ENCODE measurements at regions not wholly inside any gene's neighbourhood (a gene's known extent, or its start where the extent isn't known, plus 50 kb on each side); places are given as distances from the start of the nearest gene placed in this dataset.

DNA sequence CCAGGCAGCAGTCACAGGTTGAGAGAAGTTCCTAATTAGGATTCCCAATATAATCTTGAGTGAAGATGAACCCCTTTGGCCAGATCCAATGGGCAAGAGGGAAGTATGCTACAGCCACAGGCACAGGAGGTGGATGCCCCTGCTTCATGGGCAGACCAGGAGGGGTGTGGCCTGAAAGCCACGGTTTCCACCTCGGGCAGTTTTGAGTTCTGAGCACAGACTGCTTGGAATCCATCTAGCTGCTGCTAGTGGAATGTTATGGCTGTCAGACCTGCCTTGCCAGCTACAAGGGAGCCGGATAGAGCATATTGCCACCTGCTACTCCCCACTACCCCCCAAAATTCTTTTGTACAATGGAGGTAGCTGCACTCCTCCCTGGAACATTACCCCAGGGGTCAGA is 672.9 kb downstream of the HACE1 start:
- Histone ChIP-seq H3K4me3 (ENCODE audit: low read length) (no peak overlapping the region), H3K27me3 (ENCODE audit: control insufficient read depth, insufficient read depth, low read length) (no peaks in the 10 kb centered on the region), H3K4me1 (ENCODE audit: control insufficient read depth, insufficient read depth, low read length) (no peaks in the 10 kb centered on the region; the same call in 1 of the 2 replicates), H3K36me3 (ENCODE audit: control insufficient read depth, insufficient read depth, low read length) (no peaks in the 10 kb centered on the region), H3K27ac (ENCODE audit: low read length) (no peak overlapping the region), H3K9me3 (ENCODE audit: control insufficient read depth, insufficient read depth, low read length) (no peaks in the 10 kb centered on the region)
- DNase-seq (ENCODE audit: low read depth, low spot score): no peak
- WGBS (ENCODE audit: insufficient coverage, insufficient read length): no CpG with 5 or more reads among the region's 3 CpGs

DNA sequence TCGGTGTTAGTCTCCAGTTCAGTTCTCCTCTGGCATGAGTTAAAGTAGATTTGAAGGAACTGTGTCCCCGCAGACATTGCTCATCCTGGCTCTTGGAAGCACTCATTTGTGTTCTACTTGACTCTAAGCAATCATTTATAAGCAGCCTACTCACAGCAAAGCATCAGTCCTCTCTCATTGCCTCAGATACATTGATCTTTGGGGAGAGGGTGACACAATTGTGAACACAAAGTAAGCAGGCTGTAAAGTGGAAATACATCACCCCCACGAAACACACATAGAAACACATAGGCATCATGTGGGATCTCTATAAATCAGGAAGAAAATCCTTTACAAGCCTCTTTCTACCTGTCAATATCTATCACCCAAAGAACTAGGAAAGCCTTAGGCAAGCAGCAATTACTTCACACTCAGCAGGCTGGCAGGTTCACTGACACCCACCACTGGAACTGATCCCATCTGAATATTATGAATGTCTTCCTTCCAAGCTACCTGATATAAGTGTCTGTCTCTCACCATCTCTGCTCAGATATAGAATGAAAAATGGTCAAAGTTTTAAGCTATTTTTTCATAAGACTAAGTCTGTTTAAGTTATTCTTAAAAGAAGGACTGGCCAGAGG is 675.8 kb downstream of the HACE1 start:
- Histone ChIP-seq H3K36me3 (ENCODE audit: control insufficient read depth, insufficient read depth, low read length) (no peaks in the 10 kb centered on the region), H3K27me3 (ENCODE audit: control insufficient read depth, insufficient read depth, low read length) (no peaks in the 10 kb centered on the region), H3K4me1 (ENCODE audit: control insufficient read depth, insufficient read depth, low read length) (no peaks in the 10 kb centered on the region; the same call in 1 of the 2 replicates), H3K4me3 (ENCODE audit: low read length) (no peak overlapping the region), H3K27ac (ENCODE audit: low read length) (no peak overlapping the region), H3K9me3 (ENCODE audit: control insufficient read depth, insufficient read depth, low read length) (no peaks in the 10 kb centered on the region)
- no peak for DNase-seq (ENCODE audit: low read depth, low spot score)
- no CpG with 5 or more reads among the region's 3 CpGs for WGBS (ENCODE audit: insufficient coverage, insufficient read length)

DNA sequence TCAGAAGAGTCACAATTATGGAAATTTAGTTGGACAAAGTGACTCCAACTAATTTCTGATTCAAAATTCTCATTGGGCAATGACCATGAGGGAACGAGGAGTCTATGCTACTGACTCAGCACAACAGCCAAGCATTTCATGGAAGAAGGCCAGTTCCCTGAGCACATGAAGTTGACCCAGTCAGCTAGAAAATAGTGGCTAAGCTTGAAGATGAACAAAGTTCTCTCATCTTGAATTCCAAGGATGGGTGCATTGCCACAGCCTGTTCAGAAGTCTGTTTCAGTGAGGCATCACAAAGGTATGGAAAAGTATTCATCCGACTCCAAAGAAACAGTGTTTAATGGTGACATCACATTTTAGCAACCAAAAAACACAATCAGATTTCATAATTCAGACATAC is 676.9 kb downstream of the HACE1 start:
- no CpG with 5 or more reads among the region's 2 CpGs for WGBS (ENCODE audit: insufficient coverage, insufficient read length)
- no peak overlapping the region for H3K4me3 ChIP-seq (ENCODE audit: low read length)
- no peak overlapping the region for H3K27ac ChIP-seq (ENCODE audit: low read length)
- DNase-seq (ENCODE audit: low read depth, low spot score): no peak
- no peaks in the 10 kb centered on the region; the same call in 1 of the 2 replicates for H3K4me1 ChIP-seq (ENCODE audit: control insufficient read depth, insufficient read depth, low read length)
- no peaks in the 10 kb centered on the region for H3K27me3 ChIP-seq (ENCODE audit: control insufficient read depth, insufficient read depth, low read length)
- H3K36me3 ChIP-seq (ENCODE audit: control insufficient read depth, insufficient read depth, low read length): no peaks in the 10 kb centered on the region
- H3K9me3 ChIP-seq (ENCODE audit: control insufficient read depth, insufficient read depth, low read length): no peaks in the 10 kb centered on the region

DNA sequence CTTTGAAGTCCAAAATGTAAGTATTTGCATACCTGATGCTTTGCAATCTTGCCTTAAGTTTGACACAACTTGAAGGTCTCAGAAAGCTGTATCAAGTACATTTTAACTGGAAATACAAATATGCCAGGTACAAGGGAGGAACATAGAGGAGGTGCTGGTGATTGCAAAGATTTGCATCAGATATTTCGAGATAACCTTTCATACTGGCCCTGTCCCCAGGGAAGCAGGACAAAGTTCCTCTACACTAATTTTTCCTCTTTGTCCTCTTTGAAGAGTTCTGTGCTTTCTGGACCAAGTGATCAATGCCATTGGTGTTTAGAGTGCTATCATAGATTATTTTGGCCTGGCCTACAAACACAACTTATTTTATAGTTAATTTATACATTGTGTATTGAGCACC is 686.1 kb downstream of the HACE1 start:
- no peaks in the 10 kb centered on the region for H3K36me3 ChIP-seq (ENCODE audit: control insufficient read depth, insufficient read depth, low read length)
- no peaks in the 10 kb centered on the region for H3K27me3 ChIP-seq (ENCODE audit: control insufficient read depth, insufficient read depth, low read length)
- H3K9me3 ChIP-seq (ENCODE audit: control insufficient read depth, insufficient read depth, low read length): no peaks in the 10 kb centered on the region
- DNase-seq (ENCODE audit: low read depth, low spot score): no peak
- H3K4me1 ChIP-seq (ENCODE audit: control insufficient read depth, insufficient read depth, low read length): no peaks in the 10 kb centered on the region
- H3K27ac ChIP-seq (ENCODE audit: low read length): no peak overlapping the region
- no CpG with 5 or more reads among the region's 1 CpG for WGBS (ENCODE audit: insufficient coverage, insufficient read length)
- no peak overlapping the region for H3K4me3 ChIP-seq (ENCODE audit: low read length)

DNA sequence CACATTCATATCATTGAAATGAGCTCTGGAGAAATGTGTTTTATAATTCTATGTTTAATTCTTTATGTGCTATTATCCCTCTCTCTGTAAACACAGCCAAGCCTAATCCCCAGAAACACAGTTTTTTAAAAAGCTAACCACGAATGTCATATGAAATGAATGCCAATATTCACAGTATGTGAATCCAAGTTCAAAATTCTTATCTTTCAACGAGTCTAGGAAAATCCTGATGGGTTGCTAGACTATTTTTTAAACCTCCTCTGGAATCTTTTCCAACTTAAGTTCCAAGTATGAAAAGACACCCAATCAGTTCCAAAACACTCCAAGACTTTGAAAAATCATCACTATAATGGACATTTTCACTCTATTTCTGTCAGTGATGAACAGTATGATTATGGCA is 689.3 kb downstream of the HACE1 start:
- Histone ChIP-seq H3K9me3 (ENCODE audit: control insufficient read depth, insufficient read depth, low read length) (no peaks in the 10 kb centered on the region), H3K27ac (ENCODE audit: low read length) (no peak overlapping the region), H3K4me1 (ENCODE audit: control insufficient read depth, insufficient read depth, low read length) (no peaks in the 10 kb centered on the region), H3K4me3 (ENCODE audit: low read length) (no peak overlapping the region), H3K36me3 (ENCODE audit: control insufficient read depth, insufficient read depth, low read length) (no peaks in the 10 kb centered on the region), H3K27me3 (ENCODE audit: control insufficient read depth, insufficient read depth, low read length) (no peaks in the 10 kb centered on the region)
- WGBS (ENCODE audit: insufficient coverage, insufficient read length): no CpG with 5 or more reads among the region's 2 CpGs
- no peak for DNase-seq (ENCODE audit: low read depth, low spot score)

DNA sequence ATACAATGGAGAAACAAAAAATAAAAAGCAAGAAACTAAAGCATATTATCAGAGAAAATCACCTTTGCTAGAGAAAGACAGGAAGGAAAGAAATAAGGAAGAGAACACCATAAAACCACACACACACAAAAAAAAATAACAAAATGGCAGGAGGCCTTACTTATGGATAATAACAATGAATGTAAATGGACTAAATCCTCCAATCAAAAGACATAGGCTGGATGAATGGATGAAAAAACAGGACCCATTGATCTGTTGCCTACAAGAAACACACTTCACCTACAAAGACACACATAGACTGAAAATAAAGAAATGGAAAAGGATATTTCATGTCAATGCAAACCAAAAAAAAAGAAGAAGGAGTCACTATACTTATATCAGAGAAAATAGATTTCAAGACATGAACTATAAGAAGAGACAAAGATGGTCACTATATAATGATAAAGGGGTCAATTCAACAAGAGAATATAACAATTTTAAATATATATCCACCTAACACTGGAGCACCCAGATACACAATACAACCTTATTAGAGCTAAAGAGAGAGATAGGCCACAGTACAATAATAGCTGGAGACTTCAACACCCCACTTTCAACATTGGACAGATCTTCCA is 693.6 kb downstream of the HACE1 start:
- Histone ChIP-seq H3K9me3 (ENCODE audit: control insufficient read depth, insufficient read depth, low read length) (no peaks in the 10 kb centered on the region), H3K36me3 (ENCODE audit: control insufficient read depth, insufficient read depth, low read length) (no peaks in the 10 kb centered on the region), H3K4me3 (ENCODE audit: low read length) (no peak overlapping the region), H3K27ac (ENCODE audit: low read length) (no peak overlapping the region), H3K4me1 (ENCODE audit: control insufficient read depth, insufficient read depth, low read length) (no peaks in the 10 kb centered on the region), H3K27me3 (ENCODE audit: control insufficient read depth, insufficient read depth, low read length) (no peaks in the 10 kb centered on the region)
- no peak for DNase-seq (ENCODE audit: low read depth, low spot score)

DNA sequence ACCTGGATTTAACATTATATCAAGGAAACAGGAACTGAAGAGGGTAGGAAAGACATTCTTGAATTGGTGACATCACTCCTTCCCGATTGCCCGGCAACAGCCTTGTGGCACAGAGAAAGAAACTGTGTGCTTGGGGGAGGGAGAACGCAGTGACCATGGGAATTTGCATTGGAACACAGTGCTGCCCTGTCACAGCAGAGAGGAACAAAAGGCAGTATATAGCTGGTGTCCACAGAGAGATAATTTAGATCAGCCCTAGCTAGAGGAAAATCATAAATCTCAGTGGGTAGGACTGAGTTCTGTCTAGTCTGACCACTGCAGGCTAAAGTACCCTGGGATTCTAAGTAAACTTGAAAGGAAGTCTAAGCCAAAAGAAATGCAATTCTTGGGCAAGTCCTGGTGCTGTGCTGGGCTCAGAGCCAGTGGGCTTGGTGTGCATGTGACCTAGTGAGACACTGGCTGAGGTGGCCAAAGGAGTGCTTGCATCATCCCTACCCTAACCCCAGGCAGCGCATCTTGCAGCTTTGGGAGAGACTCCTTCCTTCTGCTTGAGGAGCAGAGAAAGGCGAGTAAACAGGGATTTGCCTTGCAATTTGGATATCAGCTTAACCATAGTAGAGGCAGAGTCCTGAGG is 697.6 kb downstream of the HACE1 start:
- no CpG with 5 or more reads among the region's 5 CpGs for WGBS (ENCODE audit: insufficient coverage, insufficient read length)
- Histone ChIP-seq H3K4me1 (ENCODE audit: control insufficient read depth, insufficient read depth, low read length) (no peaks in the 10 kb centered on the region), H3K27ac (ENCODE audit: low read length) (no peak overlapping the region), H3K36me3 (ENCODE audit: control insufficient read depth, insufficient read depth, low read length) (no peaks in the 10 kb centered on the region), H3K9me3 (ENCODE audit: control insufficient read depth, insufficient read depth, low read length) (no peaks in the 10 kb centered on the region), H3K4me3 (ENCODE audit: low read length) (no peak overlapping the region), H3K27me3 (ENCODE audit: control insufficient read depth, insufficient read depth, low read length) (no peaks in the 10 kb centered on the region)
- DNase-seq (ENCODE audit: low read depth, low spot score): no peak

DNA sequence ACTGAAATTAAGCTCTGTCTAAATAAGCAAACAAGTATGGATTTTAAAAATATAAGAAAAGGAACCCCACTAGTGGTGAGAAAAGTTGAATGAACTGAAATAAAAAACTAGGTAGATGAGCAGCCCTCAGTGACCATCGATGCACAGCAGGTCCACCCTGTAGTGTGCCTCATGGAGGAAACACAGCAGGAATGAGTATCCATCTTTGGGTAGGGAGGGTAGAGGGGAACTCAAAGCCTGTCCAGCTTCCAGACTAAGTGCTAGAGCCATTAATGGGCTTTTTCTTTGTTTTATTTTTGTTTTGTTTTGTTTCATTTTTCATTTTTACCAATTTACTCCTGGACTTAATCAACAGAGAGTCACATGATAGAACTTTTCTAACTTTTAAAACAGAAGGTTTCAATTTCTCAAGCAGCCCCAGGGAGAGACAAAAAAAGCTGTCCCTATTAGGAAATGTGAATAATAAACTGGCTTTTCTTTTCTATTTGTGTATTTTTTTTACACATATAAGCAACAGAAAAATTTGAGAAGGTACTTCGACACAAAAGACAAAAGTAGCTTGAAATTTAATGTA is 700.6 kb downstream of the HACE1 start:
- H3K27ac ChIP-seq (ENCODE audit: low read length): no peak overlapping the region
- H3K36me3 ChIP-seq (ENCODE audit: control insufficient read depth, insufficient read depth, low read length): no peaks in the 10 kb centered on the region
- H3K9me3 ChIP-seq (ENCODE audit: control insufficient read depth, insufficient read depth, low read length): no peaks in the 10 kb centered on the region
- no peaks in the 10 kb centered on the region for H3K27me3 ChIP-seq (ENCODE audit: control insufficient read depth, insufficient read depth, low read length)
- no peak overlapping the region for H3K4me3 ChIP-seq (ENCODE audit: low read length)
- DNase-seq (ENCODE audit: low read depth, low spot score): no peak
- WGBS (ENCODE audit: insufficient coverage, insufficient read length): no CpG with 5 or more reads among the region's 2 CpGs
- H3K4me1 ChIP-seq (ENCODE audit: control insufficient read depth, insufficient read depth, low read length): no peaks in the 10 kb centered on the region

DNA sequence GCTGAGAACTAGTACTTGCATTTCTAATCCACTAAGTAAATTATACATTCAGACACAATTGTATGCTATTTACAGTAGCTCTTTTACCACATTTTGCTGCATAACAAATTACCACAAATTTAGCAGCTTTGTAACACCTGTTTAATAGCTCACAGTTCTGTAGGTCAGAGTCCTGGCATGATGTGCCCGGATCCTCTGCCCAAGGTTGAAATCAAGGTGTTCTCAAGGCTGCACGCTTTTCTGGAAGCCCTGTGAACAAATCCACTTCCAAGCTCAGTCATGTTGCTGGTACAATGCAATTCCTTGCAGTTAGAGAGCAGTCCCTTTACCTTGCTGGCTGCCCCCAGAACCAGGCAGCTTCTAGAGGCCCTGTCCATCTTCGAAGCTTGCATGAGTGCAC is 716.0 kb downstream of the HACE1 start:
- H3K27ac ChIP-seq (ENCODE audit: low read length): no peak overlapping the region
- no CpG with 5 or more reads among the region's 3 CpGs for WGBS (ENCODE audit: insufficient coverage, insufficient read length)
- H3K9me3 ChIP-seq (ENCODE audit: control insufficient read depth, insufficient read depth, low read length): 0 out of 2 replicates have a peak, but pooled peaks cover 2% of the 10 kb centered on the region
- no peaks in the 10 kb centered on the region for H3K36me3 ChIP-seq (ENCODE audit: control insufficient read depth, insufficient read depth, low read length)
- no peaks in the 10 kb centered on the region for H3K27me3 ChIP-seq (ENCODE audit: control insufficient read depth, insufficient read depth, low read length)
- no peak overlapping the region for H3K4me3 ChIP-seq (ENCODE audit: low read length)
- no peak for DNase-seq (ENCODE audit: low read depth, low spot score)
- no peaks in the 10 kb centered on the region for H3K4me1 ChIP-seq (ENCODE audit: control insufficient read depth, insufficient read depth, low read length)

DNA sequence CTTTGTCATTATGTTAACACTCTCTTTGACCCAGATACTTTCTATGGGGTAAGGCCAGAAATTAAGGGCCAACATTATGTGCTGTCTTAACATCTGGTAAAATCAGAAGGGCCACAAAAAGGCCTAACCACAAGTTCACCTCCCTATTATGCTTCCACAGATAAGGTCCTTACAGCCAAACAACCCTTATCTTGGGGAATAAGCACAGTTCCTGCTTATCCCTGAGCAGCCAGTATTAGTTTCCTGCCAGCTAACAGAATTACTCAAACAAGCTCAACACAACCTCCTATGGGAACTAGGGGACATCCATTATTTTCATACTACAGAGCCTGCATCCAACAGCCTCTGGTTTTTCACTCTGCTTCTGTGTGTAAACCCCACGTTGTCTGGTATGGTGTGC is 724.8 kb downstream of the HACE1 start:
- Histone ChIP-seq H3K27ac (ENCODE audit: low read length) (no peak overlapping the region), H3K9me3 (ENCODE audit: control insufficient read depth, insufficient read depth, low read length) (no peaks in the 10 kb centered on the region), H3K4me3 (ENCODE audit: low read length) (no peak overlapping the region), H3K27me3 (ENCODE audit: control insufficient read depth, insufficient read depth, low read length) (no peaks in the 10 kb centered on the region), H3K4me1 (ENCODE audit: control insufficient read depth, insufficient read depth, low read length) (no peaks in the 10 kb centered on the region), H3K36me3 (ENCODE audit: control insufficient read depth, insufficient read depth, low read length) (no peaks in the 10 kb centered on the region)
- DNase-seq (ENCODE audit: low read depth, low spot score): no peak
- no CpG with 5 or more reads among the region's 1 CpG for WGBS (ENCODE audit: insufficient coverage, insufficient read length)

Data from iPS DF 6.9 (cell line).